ENCODE measurements at regions not wholly inside any gene's neighbourhood (a gene's known extent, or its start where the extent isn't known, plus 50 kb on each side); places are given as distances from the start of the nearest gene placed in this dataset.

DNA sequence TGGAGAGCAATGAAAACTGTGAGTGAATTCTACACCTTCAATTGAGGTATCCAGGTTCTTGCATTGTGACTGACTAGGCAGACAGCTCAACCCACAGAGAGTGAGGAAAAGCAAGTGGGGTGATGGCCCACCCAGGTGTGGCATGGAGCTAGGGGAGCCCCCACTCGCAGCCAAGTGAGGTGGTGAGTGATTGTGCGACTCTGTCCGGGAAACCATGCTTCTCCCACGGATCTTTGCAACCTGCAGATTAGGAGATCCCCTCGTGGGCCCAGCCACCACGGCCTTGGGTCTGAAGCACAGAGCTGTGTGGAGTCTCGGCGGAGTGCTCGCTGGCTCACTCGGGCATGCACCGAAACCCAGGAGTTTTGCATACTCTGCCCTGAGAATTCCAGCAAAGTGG, 120.1 kb downstream of the ALG10 start:
- TF ChIP-seq ZNF274 (IDR thresholded peaks at IDR 0.05; ENCODE audit: low read depth, low read length) (no peak), SUZ12 (IDR thresholded peaks at IDR 0.05; ENCODE audit: extremely low read depth, insufficient read depth, insufficient read length) (no peak)
